GM13976 (cell line): ENCODE measurements at regions not wholly inside any gene's neighbourhood (a gene's known extent, or its start where the extent isn't known, plus 50 kb on each side); places are given as distances from the start of the nearest gene placed in this dataset.

Source experiments
- DNase-seq: peaks from one replicate; pipeline ENCODE4 v3.0.0; 2012; ENCODE audit warnings: low spot score
- CTCF ChIP-seq: IDR thresholded peaks from 2 replicates; pipeline ENCODE4 v1.5.1; 2012; ENCODE audit warnings: borderline replicate concordance, mild to moderate bottlenecking; ENCODE audit not compliant: insufficient read depth; ENCODE audit errors: extremely low read depth, missing control alignments, control extremely low read depth
- in situ Hi-C: fragments of 300-500 bp; cut with MboI; formaldehyde crosslinking; loops from one replicate; pipeline ENCODE4 v1.12.0; 2022; ENCODE audit warnings: low sequenced_read_pairs, mixed read lengths, inconsistent platforms; ENCODE audit not compliant: unreplicated experiment

DNA sequence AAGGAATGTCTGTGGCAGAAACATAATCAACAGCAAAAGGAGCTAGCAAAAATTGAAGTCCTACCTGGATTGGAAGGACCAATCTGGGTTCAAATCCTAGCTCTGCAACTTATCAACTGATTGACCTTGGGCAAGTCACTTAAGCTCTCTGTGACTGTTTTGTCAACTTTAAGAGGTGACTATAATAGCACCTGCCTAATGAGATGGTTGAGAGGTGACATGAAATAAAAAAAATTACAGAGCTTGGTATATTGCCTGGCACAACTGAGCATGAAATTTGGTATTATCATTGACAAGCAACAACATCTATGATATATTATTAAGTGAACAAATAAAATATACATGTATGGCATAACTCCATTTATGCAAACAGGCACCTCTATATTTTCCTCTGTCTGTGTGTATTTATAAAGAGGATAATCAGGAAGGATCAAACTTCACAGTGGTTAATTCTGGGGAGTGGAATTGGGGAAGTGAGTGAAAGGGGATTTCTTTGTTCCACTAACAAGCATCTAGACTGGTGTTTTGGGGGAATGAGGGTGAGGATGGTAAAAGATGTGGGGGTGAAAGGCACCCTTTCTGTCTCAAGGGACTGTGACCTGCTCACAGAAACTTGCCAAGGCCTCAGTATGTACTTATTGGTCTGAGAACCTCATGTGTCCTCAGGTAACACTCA, 132.8 kb upstream of the SERTAD2 start:
- in situ Hi-C loops: no loop called here
- no peak for DNase-seq

GRCh38 chr2:64787019-64787365, 133.3 kb upstream of the SERTAD2 start:
- in situ Hi-C loops: no loop called here
- no peak for TF ChIP-seq CTCF
- no peak for DNase-seq

More for the DNA sequence above, 132.8 kb upstream of the SERTAD2 start:
- TF ChIP-seq CTCF: no peak

GRCh38 chr2:64787698-64788097, 134.0 kb upstream of the SERTAD2 start:
- TF ChIP-seq CTCF: no peak
- in situ Hi-C loops: no loop called here

DNA sequence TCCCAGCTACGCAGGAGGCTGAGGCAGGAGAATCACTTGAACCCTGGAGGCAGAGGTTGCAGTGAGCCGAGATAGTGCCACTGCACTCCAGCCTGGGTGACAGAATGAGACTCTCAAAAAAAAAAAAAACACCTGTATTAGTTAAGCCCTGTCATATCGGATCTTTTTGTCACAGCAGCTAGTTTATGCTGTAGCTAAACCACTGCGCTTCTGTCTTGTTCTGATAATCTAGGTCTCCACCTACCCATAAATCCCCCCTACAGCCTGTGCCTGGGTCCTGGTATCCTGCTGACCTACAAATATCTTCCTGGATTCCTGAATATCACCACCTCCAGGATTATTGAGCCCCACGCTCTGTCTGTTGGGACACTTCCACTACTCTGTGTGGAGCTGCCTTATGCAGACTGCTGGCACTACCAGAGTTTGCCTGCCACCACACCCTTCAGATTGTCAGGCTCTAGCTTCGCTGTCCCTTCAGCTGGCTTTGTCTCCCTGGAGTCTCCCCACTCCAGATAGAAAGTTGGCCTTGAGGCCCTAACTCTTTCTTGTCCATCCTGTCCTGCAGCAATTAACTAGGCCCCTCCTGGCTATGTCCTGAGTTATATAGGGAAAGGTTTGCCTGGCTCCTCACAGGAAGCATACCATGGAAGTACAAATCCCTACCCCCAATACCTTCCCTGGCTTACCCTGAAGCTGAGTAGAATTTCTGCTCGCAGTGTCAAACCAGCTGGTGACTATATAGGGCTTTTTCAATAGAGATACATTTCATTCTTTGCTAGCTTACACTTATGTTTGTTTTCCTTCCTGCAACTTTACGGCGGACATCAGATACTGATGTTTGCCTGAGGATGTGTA, 136.0 kb upstream of the SERTAD2 start:
- in situ Hi-C loops: no loop called here
- TF ChIP-seq CTCF: no peak
- no peak for DNase-seq

More at GRCh38 chr2:64787698-64788097, 134.0 kb upstream of the SERTAD2 start:
- DNase-seq: no peak

- no peak for DNase-seq
- no peak for TF ChIP-seq CTCF
- in situ Hi-C loops: no loop called here
These were observed 138.6 kb upstream of the SERTAD2 start for GRCh38 chr2:64792300-64792699.

- no peak for DNase-seq
- no peak for TF ChIP-seq CTCF
- in situ Hi-C loops: no loop called here
These were observed 139.4 kb upstream of the SERTAD2 start for GRCh38 chr2:64792995-64793639.
